Gastrocnemius medialis (tissue), 4 donors: ENCODE measurements at regions not wholly inside any gene's neighbourhood (a gene's known extent, or its start where the extent isn't known, plus 50 kb on each side); places are given as distances from the start of the nearest gene placed in this dataset.

Experiments
- ATAC-seq, 2 donors: fragments of 150-250 bp; one replicate each; pipeline ENCODE4 v1.9.1; 2016
- DNase-seq, 2 donors: peaks; one replicate each; pipeline ENCODE4 v3.0.0-alpha.2; 2019
- H3K27ac ChIP-seq, 4 donors: fragments of 200-600 bp; sonication (generic); 1 replicate in 1 of 4; 2 replicates in 3 of 4; pipeline ENCODE4 v1.5.1; 2016 to 2018; ENCODE audit warnings: mild to moderate bottlenecking in 2 of 4, moderate library complexity in 1 of 4
- H3K27me3 ChIP-seq, 3 donors: fragments of 200-600 bp; sonication (generic) in 2 of 3; 1 replicate in 1 of 3; 2 replicates in 2 of 3; pipeline versions ENCODE4 v1.5.1 to v1.6.0; 2016 to 2019; ENCODE audit warnings: mild to moderate bottlenecking in 1 of 3, moderate library complexity in 1 of 3
- H3K36me3 ChIP-seq, 2 donors: fragments of 200-600 bp; sonication (generic) in 1 of 2; one replicate each; pipeline ENCODE4 v1.5.1; 2017 to 2018
- H3K4me1 ChIP-seq, 2 donors: fragments of 200-600 bp; sonication (generic) in 1 of 2; one replicate each; pipeline ENCODE4 v1.5.1; 2016 to 2017; ENCODE audit warnings: mild to moderate bottlenecking in 2 of 2
- H3K4me3 ChIP-seq, 4 donors: fragments of 200-600 bp; sonication (generic) in 3 of 4; 1 replicate in 1 of 4; 2 replicates in 3 of 4; pipeline ENCODE4 v1.5.1; 2016 to 2019; ENCODE audit warnings: mild to moderate bottlenecking in 2 of 4
- H3K9me3 ChIP-seq, 3 donors: fragments of 200-600 bp; sonication (generic) in 2 of 3; 1 replicate in 1 of 3; 2 replicates in 2 of 3; pipeline ENCODE4 v1.5.1; 2016 to 2019
- CTCF ChIP-seq, 5 experiments: fragments of 450-650 bp in 3 of 5; fragments of 200-600 bp in 2 of 5; sonication (generic) in 2 of 5; IDR thresholded peaks in 4 of 5; conservative IDR thresholded peaks in 1 of 5; 1 replicate in 4 of 5; 2 replicates in 1 of 5; pipeline ENCODE4 v1.5.1; 2016 to 2019; ENCODE audit warnings: antibody characterized with exemption in 5 of 5, mild to moderate bottlenecking in 3 of 5, moderate library complexity in 3 of 5
- POLR2A ChIP-seq, 2 donors: fragments of 450-650 bp; IDR thresholded peaks; one replicate each; pipeline ENCODE4 v1.6.1; 2017; ENCODE audit warnings: antibody characterized with exemption in 2 of 2, mild to moderate bottlenecking in 2 of 2, moderate library complexity in 2 of 2
- in situ Hi-C, 4 donors: fragments of 200-750 bp; cut with MboI; loops; one replicate each; pipeline versions ENCODE4 v1.15.0 to v1.8.0; 2017; ENCODE audit warnings: low sequenced_read_pairs in 4 of 4
- intact Hi-C: fragments of 100-400 bp; cut with DNase I; formaldehyde crosslinking; loops from one replicate; pipeline ENCODE4 v1.15.1; 2023; ENCODE audit warnings: low total_unique reads

DNA sequence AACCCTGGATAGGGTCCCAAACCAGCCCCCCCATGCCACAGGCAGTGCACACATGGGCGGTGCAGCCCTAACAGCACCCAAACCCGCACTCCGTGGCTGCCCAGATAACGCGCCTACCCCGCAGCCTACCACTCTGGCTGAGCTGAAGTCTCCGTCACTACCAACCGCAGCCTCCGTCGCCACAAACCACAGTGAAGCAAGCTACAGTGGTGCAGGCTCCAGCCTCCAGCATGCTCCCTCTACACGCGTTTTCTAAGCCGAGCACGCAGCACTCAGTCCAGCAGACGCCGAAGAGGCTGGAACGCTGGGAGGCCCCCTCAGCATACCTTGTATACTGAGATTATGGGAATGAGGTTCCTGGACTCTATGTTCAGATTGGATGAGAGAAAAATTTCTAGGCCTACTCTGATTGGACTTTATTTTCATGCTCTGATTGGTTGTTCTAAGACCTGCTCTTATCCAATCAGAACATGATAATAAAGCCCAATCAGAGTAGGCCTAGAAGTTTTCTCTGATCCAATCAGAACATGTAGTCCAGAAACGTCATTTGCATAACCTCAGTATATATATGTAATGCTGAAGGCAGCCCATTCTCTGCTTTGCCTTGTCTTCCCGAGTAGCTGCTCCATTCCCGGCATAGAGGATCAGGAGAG lies 56.7 kb upstream of the C1QTNF9B start:
- Histone ChIP-seq H3K9me3 (no peaks in the 10 kb centered on the region), H3K27ac (no peak overlapping the region), H3K36me3 (no peaks in the 10 kb centered on the region), H3K4me3 (no peak overlapping the region), H3K27me3 (no peaks in the 10 kb centered on the region), H3K4me1 (no peaks in the 10 kb centered on the region)
- in situ Hi-C loops = no loop called here
- intact Hi-C loops = no loop called here
- TF ChIP-seq POLR2A (IDR thresholded peaks at IDR 0.05) = no peak
- TF ChIP-seq CTCF (IDR thresholded peaks at IDR 0.05 in 4 of 5, conservative IDR thresholded peaks at IDR 0.05 in 1 of 5) = no peak
- DNase-seq (no peak), ATAC-seq (no peak)

DNA sequence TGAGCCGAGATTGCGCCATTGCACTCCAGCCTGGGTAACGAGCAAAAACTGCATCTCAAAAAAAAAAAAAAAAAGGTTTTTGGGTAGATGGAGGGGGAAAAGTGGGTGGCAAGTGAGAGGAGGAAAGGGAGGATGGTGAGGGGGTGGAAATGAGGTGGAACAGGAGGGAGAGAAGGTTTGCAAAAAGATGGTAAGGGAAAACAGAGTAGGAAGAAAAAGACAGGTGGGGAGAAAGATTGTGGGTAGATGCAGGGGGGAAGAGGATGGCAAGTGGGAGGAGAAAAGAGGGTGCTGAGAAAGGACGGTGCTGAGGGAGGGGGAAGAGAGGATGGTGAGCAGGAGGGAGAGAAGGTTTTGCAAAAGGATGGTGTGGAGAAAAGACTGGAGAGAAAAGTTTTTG lies 57.8 kb upstream of the C1QTNF9B start:
- Histone ChIP-seq H3K9me3 (no peaks in the 10 kb centered on the region), H3K4me3 (no peak overlapping the region), H3K4me1 (no peaks in the 10 kb centered on the region), H3K27ac (no peak overlapping the region), H3K36me3 (no peaks in the 10 kb centered on the region), H3K27me3 (no peaks in the 10 kb centered on the region)
- in situ Hi-C loops = no loop called here
- intact Hi-C loops = no loop called here
- no peak for DNase-seq
- no peak for ATAC-seq
- no peak for TF ChIP-seq CTCF (IDR thresholded peaks at IDR 0.05 in 4 of 5, conservative IDR thresholded peaks at IDR 0.05 in 1 of 5)

DNA sequence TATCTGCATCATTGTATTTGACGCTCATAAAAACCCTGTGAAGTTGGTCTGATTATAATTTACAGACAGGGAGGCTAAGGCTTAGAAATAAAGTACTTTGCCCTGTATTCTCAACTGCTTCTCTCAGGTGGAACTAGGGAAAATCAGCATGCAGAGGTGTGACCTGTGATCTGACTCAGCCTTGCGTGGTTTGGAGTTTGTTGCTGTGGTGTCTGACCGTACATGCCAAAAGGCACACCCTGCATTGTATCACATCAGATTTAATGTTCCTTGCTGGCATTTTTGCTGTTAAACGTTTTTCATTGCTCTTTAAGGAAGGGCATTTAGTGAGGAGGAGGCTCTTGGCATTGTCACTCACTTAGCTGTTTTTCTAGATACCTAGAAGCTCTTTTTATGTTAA lies 58.8 kb upstream of the C1QTNF9B start:
- intact Hi-C loops (no loop called here), in situ Hi-C loops (no loop called here)
- Histone ChIP-seq H3K27ac (no peak overlapping the region), H3K27me3 (no peaks in the 10 kb centered on the region), H3K4me3 (no peak overlapping the region), H3K9me3 (no peaks in the 10 kb centered on the region), H3K36me3 (no peaks in the 10 kb centered on the region), H3K4me1 (no peaks in the 10 kb centered on the region)
- DNase-seq = no peak
- no peak for TF ChIP-seq POLR2A (IDR thresholded peaks at IDR 0.05)
- no peak for TF ChIP-seq CTCF (IDR thresholded peaks at IDR 0.05 in 4 of 5, conservative IDR thresholded peaks at IDR 0.05 in 1 of 5)
- ATAC-seq = no peak

GRCh38 chr13:23957981-23958380 lies 60.7 kb upstream of the C1QTNF9B start:
- in situ Hi-C loops = no loop called here
- H3K4me3 ChIP-seq = no peak overlapping the region
- ATAC-seq (no peak), DNase-seq (no peak)
- H3K9me3 ChIP-seq = no peaks in the 10 kb centered on the region
- no peaks in the 10 kb centered on the region for H3K4me1 ChIP-seq
- H3K27ac ChIP-seq = no peak overlapping the region
- TF ChIP-seq POLR2A (IDR thresholded peaks at IDR 0.05) = no peak
- TF ChIP-seq CTCF (IDR thresholded peaks at IDR 0.05 in 4 of 5, conservative IDR thresholded peaks at IDR 0.05 in 1 of 5) = no peak
- no peaks in the 10 kb centered on the region for H3K36me3 ChIP-seq
- no peaks in the 10 kb centered on the region for H3K27me3 ChIP-seq
- intact Hi-C loops = no loop called here

- no peaks in the 10 kb centered on the region for H3K9me3 ChIP-seq
- TF ChIP-seq CTCF (IDR thresholded peaks at IDR 0.05 in 4 of 5, conservative IDR thresholded peaks at IDR 0.05 in 1 of 5) (no peak), POLR2A (IDR thresholded peaks at IDR 0.05) (no peak)
- H3K4me3 ChIP-seq = no peak overlapping the region
- no peaks in the 10 kb centered on the region for H3K36me3 ChIP-seq
- no peak for ATAC-seq
- DNase-seq = no peak
- in situ Hi-C loops (no loop called here), intact Hi-C loops (no loop called here)
- H3K4me1 ChIP-seq = no peaks in the 10 kb centered on the region
- no peaks in the 10 kb centered on the region for H3K27me3 ChIP-seq
- no peak overlapping the region for H3K27ac ChIP-seq
Measured at GRCh38 chr13:23959231-23959862, 62.0 kb upstream of the C1QTNF9B start.
